ENCODE measurements at regions not wholly inside any gene's neighbourhood (a gene's known extent, or its start where the extent isn't known, plus 50 kb on each side); places are given as distances from the start of the nearest gene placed in this dataset.

DNA sequence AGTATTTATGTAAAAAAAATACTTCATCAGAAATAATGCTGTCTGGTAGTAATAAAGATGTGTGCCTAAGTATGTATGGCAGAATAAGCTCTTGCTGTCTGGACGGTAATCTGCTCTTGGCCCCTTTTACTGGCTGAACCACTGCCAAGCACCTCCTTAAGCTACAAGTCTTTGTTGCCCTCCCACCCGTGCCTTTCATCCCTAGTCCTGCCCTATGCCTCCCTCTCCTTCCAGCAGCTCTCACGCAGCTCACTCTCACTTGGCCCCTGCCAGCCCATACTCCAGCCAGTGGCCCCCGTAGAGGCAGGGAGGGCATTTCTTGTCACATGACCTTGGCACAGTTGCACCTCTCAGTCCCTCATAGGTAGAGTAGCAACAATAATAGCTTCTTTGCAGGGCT is 54.5 kb upstream of the NPAS2 start:
- DNase-seq (ENCODE audit: low spot score), result no peak

DNA sequence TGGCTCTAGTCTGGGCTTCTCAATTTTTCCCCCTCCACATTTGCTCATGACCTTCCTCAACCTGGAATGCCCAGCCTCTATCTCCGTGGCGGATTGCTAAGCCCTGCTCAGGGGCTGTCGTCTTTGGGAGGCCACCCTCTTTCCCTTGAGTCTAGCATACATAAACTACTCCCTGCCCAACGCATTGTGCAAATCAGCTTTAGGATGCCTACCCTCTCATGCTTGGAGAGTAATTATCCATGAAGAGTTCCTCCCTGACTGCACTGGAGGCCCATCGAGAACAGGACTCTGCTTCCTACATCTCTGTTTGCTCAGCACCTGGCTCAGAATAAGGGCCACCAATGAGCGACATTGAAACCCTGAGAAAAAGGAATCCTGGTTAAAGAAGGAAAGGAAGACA is 53.7 kb upstream of the NPAS2 start:
- peak; percentile 26 for DNase-seq (ENCODE audit: low spot score)

DNA sequence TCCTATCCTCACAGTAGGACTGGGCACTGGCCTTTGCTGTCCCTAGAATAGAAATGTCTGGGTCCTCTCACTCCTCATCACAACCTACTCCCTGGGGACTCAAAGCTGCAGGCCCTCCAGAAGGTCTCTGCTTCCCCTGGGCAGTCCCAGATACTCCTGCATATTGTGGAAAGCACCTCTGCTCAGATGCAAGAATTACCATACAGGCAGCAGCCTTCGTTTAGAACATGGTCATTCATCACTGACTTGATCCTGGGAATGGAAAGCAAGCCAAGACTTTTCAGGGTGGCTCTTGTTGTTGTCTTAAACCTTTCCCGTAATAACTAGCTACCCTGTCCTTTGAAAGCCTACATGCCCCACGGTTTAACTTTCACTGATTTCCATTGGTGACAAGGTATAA is 53.1 kb upstream of the NPAS2 start:
- DNase-seq (ENCODE audit: low spot score), result no peak

DNA sequence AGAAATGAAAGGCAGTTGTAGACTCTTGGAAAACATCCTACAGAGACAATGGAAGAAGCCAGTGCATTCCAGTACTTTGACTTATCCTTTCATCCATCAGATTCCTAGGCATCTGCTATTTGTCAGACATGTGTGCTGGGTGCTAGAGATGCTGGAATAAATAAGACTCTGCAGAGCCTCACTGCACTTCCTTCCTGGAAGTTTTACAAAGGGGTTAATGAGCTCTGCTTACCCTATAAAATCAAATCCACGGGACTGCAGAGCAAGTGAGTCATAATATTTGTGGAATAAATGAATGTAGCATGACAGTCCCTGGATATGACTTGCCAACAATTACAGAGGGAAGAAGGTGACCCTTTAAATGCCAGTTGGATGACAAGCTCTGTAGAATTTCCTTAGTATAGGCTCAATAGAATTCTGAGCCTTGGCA is 52.7 kb upstream of the NPAS2 start:
- peak; percentile 89 for DNase-seq (ENCODE audit: low spot score)

DNA sequence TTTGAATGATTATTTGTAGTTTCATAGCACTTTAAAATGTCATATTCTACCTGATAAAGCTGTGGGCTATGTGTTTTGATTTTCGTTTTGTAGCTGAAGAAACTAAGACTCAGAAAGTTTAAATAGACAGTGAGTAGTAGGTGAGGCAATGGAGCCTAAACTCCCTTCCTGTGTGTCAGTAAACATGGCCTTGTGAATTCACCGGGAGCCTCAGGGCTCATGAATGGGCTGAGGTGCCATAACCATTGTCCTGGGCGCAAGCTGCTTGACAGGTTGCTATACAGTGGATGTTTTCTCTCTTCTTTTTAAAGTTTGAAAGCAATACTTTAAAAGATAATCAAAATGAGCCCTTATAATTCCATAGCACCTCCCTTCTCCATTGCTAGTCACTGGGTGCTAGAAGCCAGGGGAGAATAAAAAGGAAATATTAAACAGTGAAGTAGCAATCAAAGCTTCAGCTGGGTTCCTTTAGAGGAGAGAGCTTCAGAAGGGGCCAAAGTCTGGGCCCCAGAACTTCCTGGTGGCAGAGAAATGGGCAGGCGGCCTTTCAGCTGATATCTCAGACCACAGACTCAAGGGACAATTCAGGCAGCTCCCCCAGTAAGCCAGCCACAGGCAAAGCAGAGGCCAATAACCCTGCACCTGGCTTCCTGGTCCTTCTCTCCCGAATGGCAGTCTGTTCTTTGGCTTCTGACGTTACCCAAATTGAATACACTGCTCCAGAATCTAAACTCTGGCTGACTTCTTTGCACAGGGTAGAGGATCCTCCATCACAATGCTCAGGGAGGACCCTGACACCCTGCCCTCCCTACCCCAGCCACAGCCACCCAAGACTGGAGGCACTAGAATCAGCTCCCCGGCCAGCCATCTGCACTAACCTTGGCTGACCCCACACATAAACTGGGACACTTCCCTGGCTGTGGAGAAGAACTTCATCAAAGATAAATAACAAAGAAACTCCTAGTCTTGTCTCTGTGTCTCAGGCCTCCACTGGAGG is 51.8 kb upstream of the NPAS2 start:
- DNase-seq (ENCODE audit: low spot score), result peak; percentile 34

Measured in kidney tubule cell (primary cell).